ENCODE measurements at regions not wholly inside any gene's neighbourhood (a gene's known extent, or its start where the extent isn't known, plus 50 kb on each side); places are given as distances from the start of the nearest gene placed in this dataset.

GRCh38 chr4:145287351-145287750 is 107.0 kb upstream of the OTUD4 start:
- Histone ChIP-seq H3K9ac (ENCODE audit: low read length) (no peak overlapping the region), H3K4me1 (ENCODE audit: low read length) (no peaks in the 10 kb centered on the region), H3K27ac (ENCODE audit: low read length) (no peak overlapping the region), H3K79me2 (ENCODE audit: low read length) (no peaks in the 10 kb centered on the region), H3K4me2 (ENCODE audit: low read depth, low read length, poor library complexity, severe bottlenecking) (no peak overlapping the region), H4K20me1 (ENCODE audit: insufficient read depth, low read depth, low read length) (no peaks in the 10 kb centered on the region), H3K4me3 (ENCODE audit: low read length) (no peak overlapping the region), H3K36me3 (ENCODE audit: insufficient read depth, low read length) (no peaks in the 10 kb centered on the region), H2AFZ (ENCODE audit: low read length) (no peak overlapping the region), H3K9me2 (replicated peaks; ENCODE audit: insufficient read depth, low read length) (no peaks in the 10 kb centered on the region), H3K9me3 (ENCODE audit: low read length) (no peaks in the 10 kb centered on the region), H3K27me3 (ENCODE audit: low read length) (no peaks in the 10 kb centered on the region)
- no peak for DNase-seq

- H3K27me3 ChIP-seq (ENCODE audit: low read length): no peaks in the 10 kb centered on the region
- H3K4me3 ChIP-seq (ENCODE audit: low read length): no peak overlapping the region
- H3K27ac ChIP-seq (ENCODE audit: low read length): no peak overlapping the region
- H3K4me1 ChIP-seq (ENCODE audit: low read length): no peaks in the 10 kb centered on the region
- H3K9ac ChIP-seq (ENCODE audit: low read length): no peak overlapping the region
- H3K9me3 ChIP-seq (ENCODE audit: low read length): no peaks in the 10 kb centered on the region
- no peaks in the 10 kb centered on the region for H3K9me2 ChIP-seq (replicated peaks; ENCODE audit: insufficient read depth, low read length)
- H3K4me2 ChIP-seq (ENCODE audit: low read depth, low read length, poor library complexity, severe bottlenecking): no peak overlapping the region
- no peaks in the 10 kb centered on the region for H3K79me2 ChIP-seq (ENCODE audit: low read length)
- no peaks in the 10 kb centered on the region for H4K20me1 ChIP-seq (ENCODE audit: insufficient read depth, low read depth, low read length)
- H3K36me3 ChIP-seq (ENCODE audit: insufficient read depth, low read length): no peaks in the 10 kb centered on the region
- no peak overlapping the region for H2AFZ ChIP-seq (ENCODE audit: low read length)
- DNase-seq: no peak
Measured at GRCh38 chr4:145285928-145286327, 105.5 kb upstream of the OTUD4 start.

- Histone ChIP-seq H3K79me2 (ENCODE audit: low read length) (no peaks in the 10 kb centered on the region), H2AFZ (ENCODE audit: low read length) (no peak overlapping the region), H3K27me3 (ENCODE audit: low read length) (no peaks in the 10 kb centered on the region), H3K9me3 (ENCODE audit: low read length) (no peaks in the 10 kb centered on the region), H3K4me3 (ENCODE audit: low read length) (no peak overlapping the region), H3K9me2 (replicated peaks; ENCODE audit: insufficient read depth, low read length) (no peaks in the 10 kb centered on the region), H3K4me1 (ENCODE audit: low read length) (no peaks in the 10 kb centered on the region), H3K4me2 (ENCODE audit: low read depth, low read length, poor library complexity, severe bottlenecking) (no peak overlapping the region), H3K36me3 (ENCODE audit: insufficient read depth, low read length) (no peaks in the 10 kb centered on the region), H3K9ac (ENCODE audit: low read length) (no peak overlapping the region), H4K20me1 (ENCODE audit: insufficient read depth, low read depth, low read length) (no peaks in the 10 kb centered on the region), H3K27ac (ENCODE audit: low read length) (no peak overlapping the region)
- DNase-seq: no peak
Measured at GRCh38 chr4:145283909-145284308, 103.5 kb upstream of the OTUD4 start.

- no peaks in the 10 kb centered on the region for H4K20me1 ChIP-seq (ENCODE audit: insufficient read depth, low read depth, low read length)
- H2AFZ ChIP-seq (ENCODE audit: low read length): no peak overlapping the region
- no peak for DNase-seq
- no peaks in the 10 kb centered on the region for H3K27me3 ChIP-seq (ENCODE audit: low read length)
- no peak overlapping the region for H3K27ac ChIP-seq (ENCODE audit: low read length)
- no peak overlapping the region for H3K9ac ChIP-seq (ENCODE audit: low read length)
- no peak overlapping the region for H3K4me2 ChIP-seq (ENCODE audit: low read depth, low read length, poor library complexity, severe bottlenecking)
- H3K36me3 ChIP-seq (ENCODE audit: insufficient read depth, low read length): no peaks in the 10 kb centered on the region
- no peaks in the 10 kb centered on the region for H3K4me1 ChIP-seq (ENCODE audit: low read length)
- no peaks in the 10 kb centered on the region for H3K79me2 ChIP-seq (ENCODE audit: low read length)
- H3K4me3 ChIP-seq (ENCODE audit: low read length): no peak overlapping the region
- no peaks in the 10 kb centered on the region for H3K9me2 ChIP-seq (replicated peaks; ENCODE audit: insufficient read depth, low read length)
- H3K9me3 ChIP-seq (ENCODE audit: low read length): no peaks in the 10 kb centered on the region
Measured at GRCh38 chr4:145281951-145282350, 101.6 kb upstream of the OTUD4 start.

- Histone ChIP-seq H3K4me3 (ENCODE audit: low read length) (no peak overlapping the region), H3K79me2 (ENCODE audit: low read length) (no peaks in the 10 kb centered on the region), H3K27me3 (ENCODE audit: low read length) (no peaks in the 10 kb centered on the region), H2AFZ (ENCODE audit: low read length) (no peak overlapping the region), H3K4me1 (ENCODE audit: low read length) (no peaks in the 10 kb centered on the region), H3K9ac (ENCODE audit: low read length) (no peak overlapping the region), H3K36me3 (ENCODE audit: insufficient read depth, low read length) (no peaks in the 10 kb centered on the region), H3K9me2 (replicated peaks; ENCODE audit: insufficient read depth, low read length) (no peaks in the 10 kb centered on the region), H3K27ac (ENCODE audit: low read length) (no peak overlapping the region), H3K9me3 (ENCODE audit: low read length) (no peaks in the 10 kb centered on the region), H4K20me1 (ENCODE audit: insufficient read depth, low read depth, low read length) (no peaks in the 10 kb centered on the region), H3K4me2 (ENCODE audit: low read depth, low read length, poor library complexity, severe bottlenecking) (no peak overlapping the region)
- no peak for DNase-seq
Measured at GRCh38 chr4:145281224-145281623, 100.8 kb upstream of the OTUD4 start.

GRCh38 chr4:145280541-145280940 is 100.2 kb upstream of the OTUD4 start:
- Histone ChIP-seq H3K9me3 (ENCODE audit: low read length) (no peaks in the 10 kb centered on the region), H3K4me2 (ENCODE audit: low read depth, low read length, poor library complexity, severe bottlenecking) (no peak overlapping the region), H2AFZ (ENCODE audit: low read length) (no peak overlapping the region), H3K27ac (ENCODE audit: low read length) (no peak overlapping the region), H3K36me3 (ENCODE audit: insufficient read depth, low read length) (no peaks in the 10 kb centered on the region), H3K4me1 (ENCODE audit: low read length) (no peaks in the 10 kb centered on the region), H3K9ac (ENCODE audit: low read length) (no peak overlapping the region), H3K27me3 (ENCODE audit: low read length) (no peaks in the 10 kb centered on the region), H4K20me1 (ENCODE audit: insufficient read depth, low read depth, low read length) (no peaks in the 10 kb centered on the region), H3K79me2 (ENCODE audit: low read length) (no peaks in the 10 kb centered on the region), H3K4me3 (ENCODE audit: low read length) (no peak overlapping the region), H3K9me2 (replicated peaks; ENCODE audit: insufficient read depth, low read length) (no peaks in the 10 kb centered on the region)
- DNase-seq: no peak

- no peaks in the 10 kb centered on the region for H3K9me2 ChIP-seq (replicated peaks; ENCODE audit: insufficient read depth, low read length)
- DNase-seq: no peak
- no peaks in the 10 kb centered on the region for H3K9me3 ChIP-seq (ENCODE audit: low read length)
- no peaks in the 10 kb centered on the region for H3K4me1 ChIP-seq (ENCODE audit: low read length)
- H3K4me2 ChIP-seq (ENCODE audit: low read depth, low read length, poor library complexity, severe bottlenecking): no peak overlapping the region
- H3K36me3 ChIP-seq (ENCODE audit: insufficient read depth, low read length): no peaks in the 10 kb centered on the region
- no peaks in the 10 kb centered on the region for H4K20me1 ChIP-seq (ENCODE audit: insufficient read depth, low read depth, low read length)
- no peak overlapping the region for H3K9ac ChIP-seq (ENCODE audit: low read length)
- H3K27me3 ChIP-seq (ENCODE audit: low read length): no peaks in the 10 kb centered on the region
- H3K79me2 ChIP-seq (ENCODE audit: low read length): no peaks in the 10 kb centered on the region
- no peak overlapping the region for H3K4me3 ChIP-seq (ENCODE audit: low read length)
- H3K27ac ChIP-seq (ENCODE audit: low read length): no peak overlapping the region
- H2AFZ ChIP-seq (ENCODE audit: low read length): peak overlapping the region; percentile 8; the same call in 1 of the 2 replicates
Measured at GRCh38 chr4:145279122-145279960, 99.0 kb upstream of the OTUD4 start.

- H3K27me3 ChIP-seq (ENCODE audit: low read length): no peaks in the 10 kb centered on the region
- H3K9me3 ChIP-seq (ENCODE audit: low read length): no peaks in the 10 kb centered on the region
- H3K9ac ChIP-seq (ENCODE audit: low read length): no peak overlapping the region
- no peak overlapping the region for H2AFZ ChIP-seq (ENCODE audit: low read length)
- no peak overlapping the region for H3K27ac ChIP-seq (ENCODE audit: low read length)
- H3K36me3 ChIP-seq (ENCODE audit: insufficient read depth, low read length): no peaks in the 10 kb centered on the region
- H3K4me3 ChIP-seq (ENCODE audit: low read length): no peak overlapping the region
- no peak overlapping the region for H3K4me2 ChIP-seq (ENCODE audit: low read depth, low read length, poor library complexity, severe bottlenecking)
- H4K20me1 ChIP-seq (ENCODE audit: insufficient read depth, low read depth, low read length): no peaks in the 10 kb centered on the region
- no peaks in the 10 kb centered on the region for H3K9me2 ChIP-seq (replicated peaks; ENCODE audit: insufficient read depth, low read length)
- H3K79me2 ChIP-seq (ENCODE audit: low read length): no peaks in the 10 kb centered on the region
- no peak for DNase-seq
- no peaks in the 10 kb centered on the region for H3K4me1 ChIP-seq (ENCODE audit: low read length)
Measured at GRCh38 chr4:145278341-145279121, 98.1 kb upstream of the OTUD4 start.

All from Karpas-422 (cell line).